ENCODE measurements at regions not wholly inside any gene's neighbourhood (a gene's known extent, or its start where the extent isn't known, plus 50 kb on each side); places are given as distances from the start of the nearest gene placed in this dataset.

GRCh38 chr3:34852844-34853439 lies 786.4 kb upstream of the ARPP21 start:
- no peak for DNase-seq (ENCODE audit: extremely low spot score)
- no peak for TF ChIP-seq CTCF (IDR thresholded peaks at IDR 0.05; ENCODE audit: control extremely low read depth, extremely low read depth, low read depth, missing control alignments)
- CTCF ChIA-PET: no interaction called here
- POLR2A ChIA-PET: no interaction called here

- ChIA-PET CTCF (interaction anchor here (1.1 kb wide), 1 partner anchor 8 kb away, joined by 3 read pairs; no protein-coding TSS in a partner anchor), POLR2A (no interaction called here)
- TF ChIP-seq CTCF (IDR thresholded peaks at IDR 0.05; ENCODE audit: control extremely low read depth, extremely low read depth, low read depth, missing control alignments): no peak
- no peak for DNase-seq (ENCODE audit: extremely low spot score)
Measured at GRCh38 chr3:34856081-34856947, 783.0 kb upstream of the ARPP21 start.

GRCh38 chr3:34858067-34858660 lies 781.2 kb upstream of the ARPP21 start:
- ChIA-PET POLR2A (no interaction called here), CTCF (no interaction called here)
- no peak for TF ChIP-seq CTCF (IDR thresholded peaks at IDR 0.05; ENCODE audit: control extremely low read depth, extremely low read depth, low read depth, missing control alignments)
- DNase-seq (ENCODE audit: extremely low spot score): no peak

- POLR2A ChIA-PET: no interaction called here
- CTCF ChIA-PET: no interaction called here
- DNase-seq (ENCODE audit: extremely low spot score): no peak
- no peak for TF ChIP-seq CTCF (IDR thresholded peaks at IDR 0.05; ENCODE audit: control extremely low read depth, extremely low read depth, low read depth, missing control alignments)
Measured at GRCh38 chr3:34859746-34860145, 779.6 kb upstream of the ARPP21 start.

GRCh38 chr3:34862456-34862855 lies 776.9 kb upstream of the ARPP21 start:
- no peak for DNase-seq (ENCODE audit: extremely low spot score)
- ChIA-PET POLR2A (no interaction called here), CTCF (interaction anchor here (1.4 kb wide), 1 partner anchor 10 kb away, joined by 3 read pairs; no protein-coding TSS in a partner anchor)
- TF ChIP-seq CTCF (IDR thresholded peaks at IDR 0.05; ENCODE audit: control extremely low read depth, extremely low read depth, low read depth, missing control alignments): no peak

- no peak for DNase-seq (ENCODE audit: extremely low spot score)
- TF ChIP-seq CTCF (IDR thresholded peaks at IDR 0.05; ENCODE audit: control extremely low read depth, extremely low read depth, low read depth, missing control alignments): no peak
- POLR2A ChIA-PET: no interaction called here
- CTCF ChIA-PET: interaction anchor here (1.4 kb wide), 1 partner anchor 9 kb away, joined by 3 read pairs; no protein-coding TSS in a partner anchor
Measured at GRCh38 chr3:34863485-34863884, 775.8 kb upstream of the ARPP21 start.
